DMS153 treated with DMSO at 0.1 percent for 48 hours (cell line): ENCODE measurements at regions not wholly inside any gene's neighbourhood (a gene's known extent, or its start where the extent isn't known, plus 50 kb on each side); places are given as distances from the start of the nearest gene placed in this dataset.
"Not testable (repeated sequence)": the region's sequence is repeated elsewhere in the genome, so short reads cannot be mapped to it uniquely, and the experiment has no call there.

Experiments
- DNase-seq: peaks from one replicate; lab custom pipeline; 2025; ENCODE audit not compliant: unreplicated experiment; lab: John Stamatoyannopoulos, UW

GRCh38 chr14:83838226-83838625 is 1691.7 kb upstream of the FLRT2 start:
- no peak for DNase-seq

GRCh38 chr14:83842547-83842946 is 1687.4 kb upstream of the FLRT2 start:
- peak; percentile 89 for DNase-seq

DNA sequence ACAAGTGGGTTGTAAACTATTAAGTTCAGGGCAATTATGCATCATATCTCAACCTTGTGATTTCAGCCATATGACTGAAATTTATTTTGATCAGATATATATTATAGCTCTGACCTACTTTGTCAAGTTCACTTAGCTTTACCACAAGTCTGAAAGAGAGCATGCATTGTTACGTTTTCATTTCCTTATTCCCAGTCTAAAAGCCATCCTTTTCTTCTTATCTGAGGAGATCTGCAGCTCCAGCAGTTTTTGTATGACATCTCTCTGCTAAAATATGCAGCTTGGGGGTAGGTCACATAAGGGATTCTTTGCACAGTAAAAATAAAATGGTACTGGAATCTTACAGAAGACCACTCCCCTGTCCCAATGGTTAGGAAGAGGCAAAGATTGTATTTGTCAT is 1682.8 kb upstream of the FLRT2 start:
- DNase-seq: no peak

GRCh38 chr14:83850092-83850491 is 1679.9 kb upstream of the FLRT2 start:
- no peak for DNase-seq

GRCh38 chr14:83856334-83856733 is 1673.6 kb upstream of the FLRT2 start:
- DNase-seq: no peak

DNA sequence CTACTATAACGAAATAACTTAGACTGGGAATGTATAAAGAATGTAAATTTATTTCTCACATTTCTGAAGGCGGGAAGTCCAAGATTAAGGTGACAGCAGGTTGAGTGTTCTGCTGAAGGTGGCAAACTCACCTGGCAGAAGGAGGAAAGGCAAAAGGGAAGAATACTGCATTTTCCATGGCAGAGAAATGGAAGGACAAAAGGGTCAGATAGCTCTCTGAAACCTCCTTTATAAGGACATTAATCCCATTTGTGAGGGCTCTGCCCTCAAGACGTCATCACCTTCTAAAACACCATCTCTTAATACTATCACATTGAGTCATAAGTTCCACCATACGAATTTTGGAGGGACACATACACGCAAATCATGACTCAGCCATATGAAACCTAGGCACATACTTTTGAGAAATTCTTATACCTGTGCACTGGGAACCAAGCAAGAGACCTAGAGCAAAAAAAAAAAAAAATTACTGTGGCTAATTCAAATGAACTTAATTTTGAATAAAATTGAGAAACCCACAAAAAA is 1669.3 kb upstream of the FLRT2 start:
- no peak for DNase-seq

DNA sequence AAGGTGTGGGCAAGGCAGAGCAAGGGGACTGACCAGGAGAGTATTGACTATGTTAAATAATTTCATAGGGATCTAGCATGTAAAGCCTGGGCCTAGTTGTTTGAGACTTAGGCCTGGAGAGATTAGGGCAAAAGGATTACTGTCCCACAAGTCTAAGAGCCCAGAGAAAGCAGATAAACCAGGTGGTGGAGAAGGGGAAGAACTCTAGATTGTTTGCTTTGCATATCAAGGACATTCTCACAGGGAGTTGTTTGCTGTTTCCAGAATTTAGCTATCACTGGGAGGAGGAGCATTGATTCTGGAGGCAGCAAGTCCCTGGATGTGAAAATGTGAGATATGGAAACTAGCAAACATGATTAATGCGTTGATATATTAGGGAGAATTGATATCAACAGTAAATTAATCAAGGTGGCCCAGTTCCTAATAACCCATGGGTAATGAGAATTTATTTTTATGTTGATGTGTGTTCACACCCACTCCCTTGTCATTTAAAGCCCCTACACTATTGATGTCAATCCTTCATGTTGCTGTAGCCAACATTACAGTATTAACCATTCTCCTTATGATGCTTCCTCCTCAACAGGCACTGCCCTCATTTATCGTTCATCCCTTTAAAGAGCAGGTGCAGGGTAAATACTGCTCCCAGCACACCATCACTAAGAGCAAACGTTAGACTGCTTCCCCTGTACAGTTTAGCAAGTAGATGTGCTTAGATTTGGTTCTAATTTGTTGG is 1666.7 kb upstream of the FLRT2 start:
- peak; percentile 26 for DNase-seq

- no peak for DNase-seq
Measured at GRCh38 chr14:83864106-83864505, 1665.8 kb upstream of the FLRT2 start.

- DNase-seq: no peak
Measured at GRCh38 chr14:83867566-83868225, 1662.2 kb upstream of the FLRT2 start.

DNA sequence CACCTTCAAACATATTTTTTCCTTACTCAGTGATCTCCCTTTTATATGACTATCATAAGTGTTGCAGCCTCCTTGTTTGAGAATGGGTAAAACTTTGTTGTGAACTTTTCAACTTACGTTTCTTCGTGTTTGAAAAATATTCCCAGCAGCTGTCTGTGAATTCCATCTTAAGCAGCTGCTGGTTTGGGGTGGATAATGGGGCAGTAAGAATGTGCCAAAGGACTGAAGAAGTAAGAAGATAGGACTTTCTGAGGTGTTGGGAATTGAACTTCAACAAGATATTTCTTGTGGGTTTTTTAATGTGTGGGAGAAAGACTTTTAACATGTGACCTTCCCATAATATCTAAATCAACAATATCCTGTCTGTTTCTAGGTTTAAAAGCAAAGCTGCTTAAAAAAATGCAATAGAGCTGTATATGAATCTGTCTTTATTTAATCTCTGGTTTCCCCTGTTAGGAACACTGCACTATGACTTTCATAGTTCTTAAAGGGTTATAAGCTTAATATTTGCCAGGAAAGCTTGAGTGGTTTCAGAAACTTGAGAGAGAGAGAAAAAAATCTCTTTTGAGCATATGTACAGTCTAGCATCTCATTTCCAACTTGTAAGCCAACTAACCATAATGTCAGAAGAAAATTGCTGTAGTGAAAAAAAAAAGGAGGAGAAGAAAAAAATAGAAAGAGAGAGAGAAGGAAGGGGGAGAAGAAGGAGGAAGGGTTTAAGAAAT is 1659.2 kb upstream of the FLRT2 start:
- no peak for DNase-seq

DNA sequence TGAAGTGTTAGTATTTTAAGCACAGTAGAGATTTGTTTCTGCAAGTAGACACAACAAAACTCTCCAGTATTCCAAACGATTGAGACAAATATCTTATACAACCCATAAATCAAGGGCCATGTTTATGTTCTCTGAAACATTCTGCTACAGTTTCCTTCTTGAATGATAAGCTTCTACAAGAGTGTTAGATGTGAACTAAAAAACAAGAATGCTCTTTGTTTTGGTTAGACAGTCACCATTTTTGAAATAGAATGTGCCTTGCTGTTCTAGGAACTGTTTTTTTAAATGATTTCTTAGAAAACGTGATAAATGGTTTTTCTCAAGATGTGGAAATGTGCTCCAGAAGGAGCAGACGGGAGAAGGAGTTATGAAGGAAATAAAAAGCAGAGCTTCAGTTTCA is 1656.3 kb upstream of the FLRT2 start:
- DNase-seq: no peak

GRCh38 chr14:83874662-83875061 is 1655.3 kb upstream of the FLRT2 start:
- no peak for DNase-seq

DNA sequence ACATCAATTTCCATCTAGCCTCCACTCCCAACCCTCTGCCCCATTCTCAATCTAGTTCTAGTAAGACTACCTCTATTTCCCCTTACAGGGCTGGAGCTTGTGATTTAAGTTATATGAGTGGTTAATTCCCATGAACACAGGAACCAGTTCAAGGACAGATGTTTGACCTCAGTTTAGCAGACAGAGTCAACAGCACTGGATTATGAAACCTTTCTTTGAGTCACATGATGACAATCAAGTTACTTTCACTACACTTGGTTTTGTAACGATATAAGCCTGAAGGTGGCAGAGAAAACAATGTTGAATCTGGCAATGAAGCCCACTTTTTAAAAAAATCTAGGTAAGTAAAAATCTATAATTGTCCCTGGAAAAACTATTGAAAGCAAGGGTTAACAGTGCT is 1646.2 kb upstream of the FLRT2 start:
- no peak for DNase-seq

DNA sequence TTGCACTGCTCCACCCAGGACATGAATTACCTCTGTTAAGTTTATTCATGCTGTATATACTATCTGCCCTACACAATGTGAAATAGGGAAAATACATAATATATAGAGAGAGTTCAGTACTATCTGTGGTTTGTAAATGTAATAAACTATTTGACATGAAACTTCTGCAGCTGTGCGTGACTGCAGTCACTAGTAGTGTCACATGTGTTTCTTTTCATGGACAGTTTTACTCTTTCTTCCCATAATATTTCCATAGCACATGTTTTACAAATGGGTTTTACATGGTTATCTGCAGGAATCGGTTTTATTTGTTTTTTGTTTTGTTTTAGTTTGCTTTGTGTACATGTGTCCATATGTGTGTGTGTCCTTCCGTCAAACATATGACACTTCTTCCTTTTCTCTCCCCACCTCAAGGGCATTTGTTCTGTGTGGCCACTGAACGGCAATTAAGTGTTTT is 1644.1 kb upstream of the FLRT2 start:
- no peak for DNase-seq

DNA sequence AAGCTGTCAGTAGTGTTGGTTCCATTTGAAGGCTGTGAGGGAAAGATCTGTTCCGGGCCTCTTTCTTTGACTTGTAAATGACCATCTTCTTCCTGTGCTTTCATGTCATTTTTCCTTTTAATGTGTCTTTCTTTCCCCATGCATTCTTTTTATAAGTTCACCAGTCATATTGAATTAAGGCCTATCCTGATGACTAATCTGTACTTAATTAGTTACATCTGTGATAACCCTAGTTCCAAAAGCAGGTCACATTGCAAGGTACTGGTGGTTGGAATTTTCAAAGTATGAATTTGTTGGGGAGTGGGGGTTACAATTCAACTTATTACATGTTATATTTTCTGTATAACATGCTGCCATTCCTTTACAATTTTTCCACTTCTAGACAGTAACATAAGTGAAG is 1642.1 kb upstream of the FLRT2 start:
- DNase-seq: no peak

DNA sequence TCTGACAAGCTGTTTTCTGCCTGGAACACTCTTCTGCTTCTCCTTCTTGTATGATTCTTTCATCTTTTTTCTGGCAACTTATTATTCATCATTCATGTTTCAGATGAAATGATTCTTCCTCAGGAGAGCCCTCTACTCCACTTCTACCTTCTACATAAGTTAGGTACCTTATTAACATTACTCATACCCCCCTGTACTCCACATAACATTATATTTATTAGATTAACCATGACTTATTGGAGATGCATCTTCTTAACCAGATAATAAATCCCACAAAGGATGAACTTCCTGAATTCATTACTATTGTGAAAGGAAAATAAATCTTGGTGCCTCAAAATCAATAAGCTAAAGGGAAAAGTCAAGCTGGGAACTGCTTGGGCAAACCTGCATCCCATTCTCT is 1636.5 kb upstream of the FLRT2 start:
- no peak for DNase-seq

- no peak for DNase-seq
Measured at GRCh38 chr14:83894568-83894967, 1635.4 kb upstream of the FLRT2 start.

DNA sequence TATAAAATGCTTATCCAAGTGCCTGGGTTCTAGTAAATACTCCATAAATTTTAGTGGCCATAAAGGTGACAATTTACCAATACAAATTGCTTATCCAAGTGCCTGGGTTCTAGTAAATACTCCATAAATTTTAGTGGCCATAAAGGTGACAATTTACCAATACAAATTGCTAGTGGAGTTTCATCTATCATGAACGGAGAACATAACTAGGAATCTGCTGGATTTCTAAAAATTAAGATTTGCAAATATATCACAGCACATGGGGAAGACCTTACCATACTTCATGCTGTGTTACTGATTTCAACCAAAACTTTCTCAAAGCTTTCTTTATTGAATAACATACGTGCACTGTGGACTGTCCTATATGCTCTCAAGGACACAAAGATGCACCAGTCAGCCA is 1631.4 kb upstream of the FLRT2 start:
- not testable (repeated sequence) for DNase-seq

DNA sequence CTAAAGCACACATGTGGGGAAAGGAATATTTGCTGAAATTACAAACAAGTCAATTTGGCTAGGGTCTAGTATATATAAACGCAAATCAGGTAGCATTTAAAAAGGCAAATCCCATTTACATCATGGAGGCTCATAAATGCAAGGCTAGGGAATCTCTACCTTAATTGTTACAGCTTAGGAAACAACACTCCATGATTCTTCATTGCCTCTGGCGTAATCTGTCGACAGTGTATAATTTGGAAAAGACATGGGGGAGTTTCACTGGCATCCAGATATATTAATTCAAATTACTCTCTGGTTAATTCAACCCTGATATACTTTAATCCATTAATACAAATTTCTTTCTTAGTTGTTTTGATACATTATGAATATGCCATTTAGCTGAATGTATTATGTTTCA is 1630.2 kb upstream of the FLRT2 start:
- no peak for DNase-seq

GRCh38 chr14:83905157-83905556 is 1624.8 kb upstream of the FLRT2 start:
- no peak for DNase-seq

DNA sequence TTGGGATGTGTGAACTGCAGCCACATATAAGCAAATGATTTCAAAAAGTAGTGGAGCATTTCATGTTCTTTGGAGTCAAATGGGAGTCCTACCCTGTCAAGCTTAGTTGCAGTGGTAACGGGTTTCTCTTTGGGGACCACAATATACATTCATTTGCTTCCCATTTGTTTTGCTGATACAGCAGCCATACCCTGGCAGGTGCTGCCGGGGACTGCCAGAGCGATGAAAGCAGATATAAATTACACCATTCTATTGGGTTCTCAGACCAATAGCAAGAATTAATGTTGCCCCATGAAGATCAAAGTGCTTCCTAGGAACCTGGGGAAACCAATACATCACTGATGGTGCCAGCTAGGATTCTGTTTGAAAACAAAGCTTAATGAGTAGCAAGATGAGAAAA is 1621.5 kb upstream of the FLRT2 start:
- no peak for DNase-seq

DNA sequence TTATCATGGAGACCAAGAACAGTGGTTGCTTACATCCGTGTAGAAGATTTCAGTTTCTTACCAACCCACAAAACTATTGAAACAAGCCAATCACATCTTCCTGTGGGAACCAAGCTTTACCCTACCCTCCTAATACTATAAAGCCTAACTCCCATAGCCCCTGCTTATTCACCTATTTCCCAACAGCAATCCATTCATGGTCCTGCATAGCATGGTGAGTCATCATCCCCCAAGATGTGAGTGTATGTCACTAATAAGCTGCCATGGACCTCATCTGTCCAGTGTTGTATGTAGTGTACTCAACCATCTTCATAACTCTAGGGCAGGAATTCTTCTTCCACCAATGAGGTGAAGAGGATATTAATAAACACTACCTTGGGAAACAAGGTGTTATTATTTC is 1620.4 kb upstream of the FLRT2 start:
- DNase-seq: no peak
